Bronchial epithelial cell (primary cell): ENCODE measurements at regions not wholly inside any gene's neighbourhood (a gene's known extent, or its start where the extent isn't known, plus 50 kb on each side); places are given as distances from the start of the nearest gene placed in this dataset.

Experiments used
- DNase-seq: peaks from one replicate; pipeline ENCODE4 v3.0.0-alpha.2; 2010; ENCODE audit warnings: low read depth
- FAIRE-seq: peaks from 2 replicates; lab custom pipeline; 2011; peaks lifted over from hg19 to GRCh38; lab: Jason Lieb, UNC
- H3K27me3 ChIP-seq: 2 replicates; pipeline ENCODE4 v1.5.1; 2011; ENCODE audit warnings: low read length; ENCODE audit not compliant: control insufficient read depth, insufficient read depth
- H3K36me3 ChIP-seq: 2 replicates; pipeline ENCODE4 v1.5.1; 2011; ENCODE audit warnings: low read length; ENCODE audit not compliant: control insufficient read depth, insufficient read depth
- H3K4me3 ChIP-seq: 2 replicates; pipeline ENCODE4 v1.5.1; 2011; ENCODE audit warnings: mild to moderate bottlenecking, low read depth, low read length, control low read depth
- CTCF ChIP-seq: IDR thresholded peaks from 2 replicates; pipeline ENCODE4 v1.5.1; 2011; ENCODE audit warnings: mild to moderate bottlenecking, moderate library complexity, low read length, control low read depth, inconsistent platforms; ENCODE audit not compliant: insufficient read depth, severe bottlenecking

GRCh38 chr6:92541448-92542060, 877.8 kb downstream of the EPHA7 start:
- Histone ChIP-seq H3K36me3 (no peaks in the 10 kb centered on the region), H3K27me3 (no peaks in the 10 kb centered on the region), H3K4me3 (no peak overlapping the region)
- no peak for FAIRE-seq
- DNase-seq: peak; percentile 3
- no peak for TF ChIP-seq CTCF

- Histone ChIP-seq H3K4me3 (no peak overlapping the region), H3K36me3 (no peaks in the 10 kb centered on the region), H3K27me3 (no peaks in the 10 kb centered on the region)
- peak; percentile 28 for DNase-seq
- FAIRE-seq: no peak
- TF ChIP-seq CTCF: no peak
These were observed 880.4 kb downstream of the EPHA7 start for GRCh38 chr6:92538926-92539325.

- Histone ChIP-seq H3K4me3 (no peak overlapping the region), H3K36me3 (no peaks in the 10 kb centered on the region), H3K27me3 (no peaks in the 10 kb centered on the region)
- TF ChIP-seq CTCF: no peak
- FAIRE-seq: no peak
- DNase-seq: peak; percentile 43
These were observed 881.1 kb downstream of the EPHA7 start for GRCh38 chr6:92538275-92538674.

GRCh38 chr6:92534109-92534508, 885.2 kb downstream of the EPHA7 start:
- DNase-seq (no peak), FAIRE-seq (no peak)
- no peak overlapping the region for H3K4me3 ChIP-seq
- no peaks in the 10 kb centered on the region for H3K36me3 ChIP-seq
- H3K27me3 ChIP-seq: no peaks in the 10 kb centered on the region
- no peak for TF ChIP-seq CTCF

- no peaks in the 10 kb centered on the region for H3K27me3 ChIP-seq
- TF ChIP-seq CTCF: no peak
- no peak overlapping the region for H3K4me3 ChIP-seq
- no peaks in the 10 kb centered on the region for H3K36me3 ChIP-seq
- DNase-seq: no peak
- no peak for FAIRE-seq
These were observed 896.8 kb downstream of the EPHA7 start for GRCh38 chr6:92522589-92522988.

GRCh38 chr6:92521553-92521952, 897.8 kb downstream of the EPHA7 start:
- TF ChIP-seq CTCF: no peak
- H3K36me3 ChIP-seq: no peaks in the 10 kb centered on the region
- FAIRE-seq (no peak), DNase-seq (peak; percentile 16)
- H3K4me3 ChIP-seq: no peak overlapping the region
- no peaks in the 10 kb centered on the region for H3K27me3 ChIP-seq
